ENCODE measurements at regions not wholly inside any gene's neighbourhood (a gene's known extent, or its start where the extent isn't known, plus 50 kb on each side); places are given as distances from the start of the nearest gene placed in this dataset.

- TF ChIP-seq CTCF (conservative IDR thresholded peaks at IDR 0.05) (no peak), EZH2 (IDR thresholded peaks at IDR 0.05; ENCODE audit: low read depth) (no peak)
These were observed 113.0 kb upstream of the PCDH15 start for GRCh38 chr10:54914049-54914448.
